ENCODE measurements at regions not wholly inside any gene's neighbourhood (a gene's known extent, or its start where the extent isn't known, plus 50 kb on each side); places are given as distances from the start of the nearest gene placed in this dataset.
"Not testable (repeated sequence)": the region's sequence is repeated elsewhere in the genome, so short reads cannot be mapped to it uniquely, and the experiment has no call there.

DNA sequence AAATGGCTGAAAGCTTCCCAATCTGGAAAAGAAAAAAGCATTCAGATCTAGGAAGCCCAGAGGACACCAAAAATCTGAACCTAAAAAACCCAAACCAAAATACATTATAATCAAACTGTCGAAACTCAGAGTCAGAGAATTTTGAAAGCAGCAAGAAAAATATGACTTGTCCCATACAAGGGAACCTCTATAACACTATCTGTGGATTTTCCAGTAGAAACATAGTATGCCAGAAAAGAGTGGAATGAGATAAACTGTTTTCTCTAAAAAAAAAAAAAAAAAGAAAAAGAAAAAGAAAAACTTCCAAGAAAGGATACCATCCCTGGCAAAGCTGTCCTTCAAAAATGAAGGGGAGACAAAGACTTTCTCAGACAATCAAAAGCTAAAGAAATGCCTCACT is 179.0 kb downstream of the POM121L12 start:
- TF ChIP-seq, protein P1, sequence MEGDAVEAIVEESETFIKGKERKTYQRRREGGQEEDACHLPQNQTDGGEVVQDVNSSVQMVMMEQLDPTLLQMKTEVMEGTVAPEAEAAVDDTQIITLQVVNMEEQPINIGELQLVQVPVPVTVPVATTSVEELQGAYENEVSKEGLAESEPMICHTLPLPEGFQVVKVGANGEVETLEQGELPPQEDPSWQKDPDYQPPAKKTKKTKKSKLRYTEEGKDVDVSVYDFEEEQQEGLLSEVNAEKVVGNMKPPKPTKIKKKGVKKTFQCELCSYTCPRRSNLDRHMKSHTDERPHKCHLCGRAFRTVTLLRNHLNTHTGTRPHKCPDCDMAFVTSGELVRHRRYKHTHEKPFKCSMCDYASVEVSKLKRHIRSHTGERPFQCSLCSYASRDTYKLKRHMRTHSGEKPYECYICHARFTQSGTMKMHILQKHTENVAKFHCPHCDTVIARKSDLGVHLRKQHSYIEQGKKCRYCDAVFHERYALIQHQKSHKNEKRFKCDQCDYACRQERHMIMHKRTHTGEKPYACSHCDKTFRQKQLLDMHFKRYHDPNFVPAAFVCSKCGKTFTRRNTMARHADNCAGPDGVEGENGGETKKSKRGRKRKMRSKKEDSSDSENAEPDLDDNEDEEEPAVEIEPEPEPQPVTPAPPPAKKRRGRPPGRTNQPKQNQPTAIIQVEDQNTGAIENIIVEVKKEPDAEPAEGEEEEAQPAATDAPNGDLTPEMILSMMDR (IDR thresholded peaks at IDR 0.05; ENCODE audit: unreplicated experiment in 3 of 3): no peak
- no peak overlapping the region for H3K27ac Mint-ChIP-seq
- peaks cover 5% of the 10 kb centered on the region for H3K4me1 Mint-ChIP-seq
- peaks cover 13% of the 10 kb centered on the region for H3K36me3 Mint-ChIP-seq (ENCODE audit: low read depth)
- H3K9me3 Mint-ChIP-seq: peaks cover 42% of the 10 kb centered on the region
- no peak overlapping the region for H3K4me3 Mint-ChIP-seq
- H3K27me3 Mint-ChIP-seq (ENCODE audit: low read depth): peaks cover 13% of the 10 kb centered on the region

DNA sequence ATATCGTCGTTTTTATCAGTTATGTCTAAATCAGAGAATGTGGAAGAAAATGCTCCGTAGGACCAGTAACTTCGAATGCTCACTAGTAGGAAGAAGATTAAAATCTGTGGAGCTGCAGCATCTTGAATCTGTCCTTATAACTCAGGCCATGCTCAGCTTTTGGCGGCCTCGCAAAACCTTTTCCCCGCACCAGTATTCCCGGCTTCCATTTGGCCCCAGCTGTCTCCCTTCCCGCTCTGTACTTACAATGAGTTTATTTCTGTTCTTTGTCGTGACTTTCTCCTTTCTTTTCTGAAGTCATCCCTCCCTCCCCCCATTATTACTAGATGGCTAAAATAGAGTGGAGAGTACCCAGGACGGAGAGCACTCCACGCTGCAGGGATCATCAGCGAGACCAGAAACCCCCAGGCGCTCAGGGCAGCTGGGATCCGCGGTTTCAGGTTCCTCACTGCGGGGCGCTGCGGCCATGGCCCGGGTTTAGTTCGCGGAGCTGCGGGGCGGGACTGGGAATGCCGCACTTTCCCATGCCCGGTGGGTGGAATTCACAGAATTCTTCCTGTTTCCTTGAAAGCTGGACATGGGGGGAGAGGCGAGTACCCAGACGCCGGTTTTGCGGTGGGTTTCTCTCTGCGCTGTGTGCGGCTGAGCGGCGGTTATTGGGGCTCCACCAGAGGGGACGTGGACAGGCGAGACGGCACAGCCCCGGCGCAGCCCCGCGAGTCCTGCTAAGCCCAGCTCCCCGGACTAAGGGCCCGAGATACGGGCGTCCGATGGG is 183.5 kb downstream of the POM121L12 start:
- Mint-ChIP-seq H3K4me1 (peaks cover 5% of the 10 kb centered on the region), H3K4me3 (peak overlapping the region; percentile 83 to 89 (median 86)), H3K27ac (peak overlapping the region in 2 of 3 experiments; percentile 0 to 28), H3K27me3 (ENCODE audit: low read depth) (peaks cover 25% of the 10 kb centered on the region), H3K36me3 (ENCODE audit: low read depth) (peaks cover 12% of the 10 kb centered on the region), H3K9me3 (peaks cover 24% of the 10 kb centered on the region)
- TF ChIP-seq, protein P1 (IDR thresholded peaks at IDR 0.05; ENCODE audit: unreplicated experiment in 3 of 3): no peak

DNA sequence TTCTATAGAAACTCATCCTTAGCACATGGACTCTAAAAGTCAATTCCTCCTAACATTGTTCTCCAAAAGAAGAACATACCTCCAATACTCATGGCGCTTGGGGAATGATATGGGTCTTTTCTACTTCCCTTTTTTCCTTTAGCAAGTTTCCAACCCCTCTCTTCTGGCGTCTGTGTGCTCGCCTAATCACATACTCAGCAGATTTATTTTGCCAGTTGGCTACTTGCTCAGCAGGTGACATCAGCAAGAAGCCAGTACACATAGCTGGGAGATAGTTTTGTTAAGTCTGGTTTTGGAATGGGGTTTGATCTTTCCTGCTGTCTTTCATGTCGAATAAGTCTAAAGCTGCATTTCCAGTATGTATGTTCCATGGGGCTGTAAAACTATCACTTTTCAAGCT is 193.8 kb downstream of the POM121L12 start:
- Mint-ChIP-seq H3K27ac (no peak overlapping the region), H3K4me3 (no peak overlapping the region), H3K9me3 (no peaks in the 10 kb centered on the region), H3K36me3 (ENCODE audit: low read depth) (no peaks in the 10 kb centered on the region), H3K4me1 (no peaks in the 10 kb centered on the region), H3K27me3 (ENCODE audit: low read depth) (no peaks in the 10 kb centered on the region)
- TF ChIP-seq, protein P1 (IDR thresholded peaks at IDR 0.05; ENCODE audit: unreplicated experiment in 3 of 3): no peak

DNA sequence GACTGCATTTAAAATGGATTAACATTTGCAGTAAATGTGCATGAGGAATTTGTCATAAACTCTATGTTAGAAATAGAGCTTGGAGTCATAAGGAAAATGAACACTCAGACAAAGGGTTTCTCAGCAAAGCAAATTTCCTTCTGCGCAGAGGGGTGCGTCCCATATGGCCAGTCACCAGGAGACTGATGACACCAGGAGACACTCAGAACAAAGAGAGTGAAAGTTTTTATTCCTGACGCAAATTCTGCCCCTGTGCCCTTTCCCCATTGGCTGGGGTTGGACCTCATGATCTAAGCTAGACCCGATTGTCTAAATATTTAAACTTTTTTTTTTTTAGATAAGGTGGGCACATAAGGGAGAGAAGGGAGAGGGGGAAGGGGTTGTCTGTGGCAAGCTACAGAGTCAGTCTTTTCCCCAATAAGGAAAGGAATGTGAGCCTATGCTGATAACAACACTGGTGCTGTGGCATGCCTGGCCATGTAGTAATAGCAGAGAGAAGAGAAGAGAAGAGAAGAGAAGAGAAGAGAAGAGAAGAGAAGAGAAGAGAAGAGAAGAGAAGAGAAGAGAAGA is 202.0 kb downstream of the POM121L12 start:
- H3K36me3 Mint-ChIP-seq (ENCODE audit: low read depth): no peaks in the 10 kb centered on the region
- H3K27ac Mint-ChIP-seq: no peak overlapping the region
- TF ChIP-seq, protein P1 (IDR thresholded peaks at IDR 0.05; ENCODE audit: unreplicated experiment in 3 of 3): no peak
- H3K4me3 Mint-ChIP-seq: no peak overlapping the region
- no peaks in the 10 kb centered on the region for H3K27me3 Mint-ChIP-seq (ENCODE audit: low read depth)
- no peaks in the 10 kb centered on the region for H3K9me3 Mint-ChIP-seq
- no peaks in the 10 kb centered on the region for H3K4me1 Mint-ChIP-seq

DNA sequence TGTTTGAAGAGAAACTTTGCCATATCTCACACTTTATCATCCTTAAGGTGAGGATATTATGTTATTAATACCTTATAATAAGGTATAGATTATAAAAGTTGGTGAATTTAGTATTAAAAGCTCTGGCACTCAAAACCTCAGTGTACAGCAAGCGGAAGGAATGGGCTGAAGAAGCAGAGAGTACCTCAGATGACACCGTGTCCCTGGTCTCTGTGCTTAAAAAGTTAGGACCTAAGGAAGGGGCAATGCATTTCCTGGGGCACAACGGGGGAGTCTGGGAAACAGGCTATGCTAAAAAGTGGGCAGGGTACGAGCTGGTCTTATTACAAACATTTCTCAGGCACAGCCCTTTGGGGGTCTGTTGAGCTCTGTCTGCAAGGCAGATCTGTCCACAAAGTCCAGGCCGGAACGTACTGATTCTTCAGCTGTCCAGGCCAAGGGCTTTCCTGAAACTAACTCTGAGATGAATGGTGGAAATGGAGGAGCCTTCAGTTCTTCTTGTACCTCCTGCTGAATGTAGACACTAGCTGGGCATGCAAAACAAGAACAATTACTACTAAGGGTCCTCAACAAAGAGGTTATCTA is 202.7 kb downstream of the POM121L12 start:
- H3K36me3 Mint-ChIP-seq (ENCODE audit: low read depth): no peaks in the 10 kb centered on the region
- H3K9me3 Mint-ChIP-seq: no peaks in the 10 kb centered on the region
- H3K27me3 Mint-ChIP-seq (ENCODE audit: low read depth): no peaks in the 10 kb centered on the region
- no peak overlapping the region for H3K27ac Mint-ChIP-seq
- no peak overlapping the region for H3K4me3 Mint-ChIP-seq
- TF ChIP-seq, protein P1 (IDR thresholded peaks at IDR 0.05; ENCODE audit: unreplicated experiment in 3 of 3): no peak
- H3K4me1 Mint-ChIP-seq: no peaks in the 10 kb centered on the region

DNA sequence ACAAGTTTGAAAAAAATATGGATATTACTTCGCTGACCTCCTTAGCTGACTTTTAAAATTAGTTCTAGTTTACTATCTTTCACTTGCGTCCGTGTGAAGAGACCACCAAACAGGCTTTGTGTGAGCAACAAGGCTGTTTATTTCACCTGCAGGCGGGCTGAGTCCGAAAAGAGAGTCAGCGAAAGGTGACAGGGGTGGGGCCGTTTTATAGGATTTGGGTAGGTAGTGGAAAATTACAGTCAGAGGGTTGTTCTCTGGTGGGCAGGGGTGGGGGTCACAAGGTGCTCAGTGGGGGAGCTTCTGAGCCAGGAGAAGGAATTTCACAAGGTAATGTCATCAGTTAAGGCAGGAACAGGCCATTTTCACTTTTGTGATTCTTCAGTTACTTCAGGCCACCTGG is 203.7 kb downstream of the POM121L12 start:
- H3K4me1 Mint-ChIP-seq; H3K9me3 Mint-ChIP-seq; H3K27me3 Mint-ChIP-seq (ENCODE audit: low read depth); H3K4me3 Mint-ChIP-seq; H3K27ac Mint-ChIP-seq; H3K36me3 Mint-ChIP-seq (ENCODE audit: low read depth): not testable (repeated sequence)
